ENCODE measurements at regions not wholly inside any gene's neighbourhood (a gene's known extent, or its start where the extent isn't known, plus 50 kb on each side); places are given as distances from the start of the nearest gene placed in this dataset.

GRCh38 chr1:5562331-5562730 is 429.9 kb downstream of the NPHP4 start:
- no peak for TF ChIP-seq CTCF (conservative IDR thresholded peaks at IDR 0.05 in 1 of 2, IDR thresholded peaks at IDR 0.05 in 1 of 2; ENCODE audit: low read depth in 1 of 2, low read length in 2 of 2)
- TF ChIP-seq EZH2 (IDR thresholded peaks at IDR 0.05; ENCODE audit: low read length, missing control alignments) = no peak

All from fibroblast of lung (primary cell).